H9 (cell line): ENCODE measurements at regions not wholly inside any gene's neighbourhood (a gene's known extent, or its start where the extent isn't known, plus 50 kb on each side); places are given as distances from the start of the nearest gene placed in this dataset.

Source experiments
- DNase-seq: peaks from one replicate; pipeline ENCODE4 v3.0.0-alpha.2; 2017
- H2AFZ ChIP-seq: one replicate; pipeline ENCODE4 v1.6.1; 2013; ENCODE audit warnings: mild to moderate bottlenecking, low read length, control low read depth, moderate library complexity
- H2AK5ac ChIP-seq: 2 replicates; pipeline ENCODE4 v1.6.1; 2013; ENCODE audit warnings: low read length, control low read depth, mixed read lengths; ENCODE audit not compliant: insufficient read length
- H2BK120ac ChIP-seq: one replicate; pipeline ENCODE4 v1.6.1; 2013; ENCODE audit warnings: low read depth, mild to moderate bottlenecking, low read length, control low read depth, inconsistent platforms; ENCODE audit not compliant: poor library complexity, severe bottlenecking
- H2BK12ac ChIP-seq: 2 replicates; pipeline ENCODE4 v1.6.1; 2013; ENCODE audit warnings: low read length, control low read depth, mixed read lengths, low read depth; ENCODE audit not compliant: insufficient read length
- H2BK15ac ChIP-seq: 2 replicates; pipeline ENCODE4 v1.6.1; 2013; ENCODE audit warnings: low read depth, low read length, control low read depth
- H2BK20ac ChIP-seq: one replicate; pipeline ENCODE4 v1.6.1; 2013; ENCODE audit warnings: low read depth, mild to moderate bottlenecking, low read length, control low read depth, inconsistent platforms; ENCODE audit not compliant: poor library complexity, severe bottlenecking
- H2BK5ac ChIP-seq: 2 replicates; pipeline ENCODE4 v1.6.1; 2013; ENCODE audit warnings: low read length, control low read depth, mixed read lengths; ENCODE audit not compliant: insufficient read length
- H3K14ac ChIP-seq: 2 replicates; pipeline ENCODE4 v1.6.1; 2013; ENCODE audit warnings: low read length, control low read depth; ENCODE audit not compliant: insufficient read depth
- H3K18ac ChIP-seq: 2 replicates; pipeline ENCODE4 v1.6.1; 2013; ENCODE audit warnings: low read depth, mild to moderate bottlenecking, mixed read lengths, low read length, control low read depth; ENCODE audit not compliant: insufficient read length
- H3K23ac ChIP-seq: 2 replicates; pipeline ENCODE4 v1.6.1; 2013; ENCODE audit warnings: low read length, control low read depth, mixed read lengths, low read depth; ENCODE audit not compliant: insufficient read length
- H3K23me2 ChIP-seq: 2 replicates; pipeline ENCODE4 v1.6.1; 2013; ENCODE audit warnings: low read depth, mild to moderate bottlenecking, mixed read lengths, low read length, control low read depth; ENCODE audit not compliant: insufficient read length, poor library complexity, severe bottlenecking
- H3K27ac ChIP-seq: 2 replicates; pipeline ENCODE4 v1.5.1; 2013; ENCODE audit warnings: low read length, control low read depth, mixed read lengths, low read depth; ENCODE audit not compliant: insufficient read length
- H3K27me3 ChIP-seq: 2 replicates; pipeline ENCODE4 v1.6.1; 2013; ENCODE audit warnings: low read length, control low read depth, inconsistent platforms; ENCODE audit not compliant: insufficient read depth
- H3K4ac ChIP-seq: 2 replicates; pipeline ENCODE4 v1.6.1; 2013; ENCODE audit warnings: low read depth, mild to moderate bottlenecking, control low read depth, inconsistent platforms, low read length, moderate library complexity
- H3K4me1 ChIP-seq: 2 replicates; pipeline ENCODE4 v1.6.1; 2013; ENCODE audit warnings: low read length, control low read depth, inconsistent platforms; ENCODE audit not compliant: insufficient read depth
- H3K4me2 ChIP-seq: 2 replicates; pipeline ENCODE4 v1.6.1; 2013; ENCODE audit warnings: low read length, control low read depth, mixed read lengths; ENCODE audit not compliant: insufficient read length, insufficient read depth
- H3K56ac ChIP-seq: 2 replicates; pipeline ENCODE4 v1.6.1; 2013; ENCODE audit warnings: low read depth, mild to moderate bottlenecking, mixed read lengths, low read length, control low read depth; ENCODE audit not compliant: insufficient read length
- H3K79me1 ChIP-seq: 2 replicates; pipeline ENCODE4 v1.6.1; 2013; ENCODE audit warnings: low read depth, mild to moderate bottlenecking, moderate library complexity, low read length, control low read depth, inconsistent platforms; ENCODE audit not compliant: insufficient read depth, poor library complexity, severe bottlenecking
- H3K79me2 ChIP-seq: 2 replicates; pipeline ENCODE4 v1.6.1; 2013; ENCODE audit warnings: low read length, control low read depth, inconsistent platforms; ENCODE audit not compliant: insufficient read depth
- H3K9ac ChIP-seq: 2 replicates; pipeline ENCODE4 v1.6.1; 2013; ENCODE audit warnings: low read length, control low read depth, mixed read lengths; ENCODE audit not compliant: insufficient read length; ENCODE audit errors: extremely low read depth
- H3K9me3 ChIP-seq: one replicate; pipeline ENCODE4 v1.6.1; 2013; ENCODE audit warnings: low read depth, low read length, inconsistent platforms; ENCODE audit not compliant: control insufficient read depth
- H3T11ph ChIP-seq: one replicate; pipeline ENCODE4 v1.6.1; 2013; ENCODE audit warnings: mild to moderate bottlenecking, low read length, control low read depth, inconsistent platforms
- H4K20me1 ChIP-seq: one replicate; pipeline ENCODE4 v1.6.1; 2013; ENCODE audit not compliant: control insufficient read depth, insufficient read length, insufficient read depth
- H4K5ac ChIP-seq: 2 replicates; pipeline ENCODE4 v1.6.1; 2013; ENCODE audit warnings: low read depth, mild to moderate bottlenecking, mixed read lengths, low read length, control low read depth; ENCODE audit not compliant: insufficient read length
- H4K8ac ChIP-seq: replicated peaks from 2 replicates; pipeline ENCODE4 v1.6.1; 2013; ENCODE audit warnings: low read length, control low read depth, mixed read lengths, low read depth; ENCODE audit not compliant: insufficient read length
- H4K91ac ChIP-seq: 2 replicates; pipeline ENCODE4 v1.6.1; 2013; ENCODE audit warnings: low read depth, mild to moderate bottlenecking, moderate library complexity, mixed read lengths, low read length, control low read depth; ENCODE audit not compliant: insufficient read length
- H3K27ac Mint-ChIP-seq, 3 experiments: 2 replicates in 2 of 3; 3 replicates in 1 of 3; pipeline ENCODE4 v1.8.0; 2020 to 2021; ENCODE audit warnings: mixed read lengths in 3 of 3, mild to moderate bottlenecking in 1 of 3, moderate library complexity in 1 of 3
- H3K27me3 Mint-ChIP-seq: 2 replicates; pipeline ENCODE4 v1.8.0; 2021; ENCODE audit warnings: low read depth, mild to moderate bottlenecking, moderate library complexity, mixed read lengths
- H3K36me3 Mint-ChIP-seq, 3 experiments: 2 replicates in 2 of 3; 3 replicates in 1 of 3; pipeline ENCODE4 v1.8.0; 2020 to 2021; ENCODE audit warnings: low read depth in 3 of 3, mixed read lengths in 3 of 3; ENCODE audit not compliant: insufficient read depth in 1 of 3
- H3K4me1 Mint-ChIP-seq, 2 experiments: 2 replicates each; pipeline ENCODE4 v1.8.0; 2020; ENCODE audit warnings: mixed read lengths in 2 of 2
- H3K4me3 Mint-ChIP-seq, 2 experiments: 2 replicates in 1 of 2; 3 replicates in 1 of 2; pipeline ENCODE4 v1.8.0; 2020 to 2021; ENCODE audit warnings: mild to moderate bottlenecking in 2 of 2, mixed read lengths in 2 of 2, moderate library complexity in 1 of 2
- H3K9me3 Mint-ChIP-seq, 2 experiments: 2 replicates in 1 of 2; 3 replicates in 1 of 2; pipeline ENCODE4 v1.8.0; 2020; ENCODE audit warnings: mild to moderate bottlenecking in 2 of 2, mixed read lengths in 2 of 2, moderate library complexity in 1 of 2
- WGBS: extraction: QIAGEN DNeasy Blood & Tissue Kit; methylation state at CpG from one replicate; pipeline ENCODE4 v1.1.7; 2013; ENCODE audit warnings: missing lambda C conversion rate, low lambda C conversion rate, mixed read lengths; ENCODE audit not compliant: insufficient read length; ENCODE audit errors: extremely low coverage; 5-methylcytosine and 5-hydroxymethylcytosine counted together
- TF ChIP-seq, protein P1 (sequence below): fragments of 200-600 bp; sonication (generic); conservative IDR thresholded peaks from 3 replicates; pipeline ENCODE4 v1.8.0; 2021; ENCODE audit warnings: antibody characterized with exemption, mild to moderate bottlenecking

DNA sequence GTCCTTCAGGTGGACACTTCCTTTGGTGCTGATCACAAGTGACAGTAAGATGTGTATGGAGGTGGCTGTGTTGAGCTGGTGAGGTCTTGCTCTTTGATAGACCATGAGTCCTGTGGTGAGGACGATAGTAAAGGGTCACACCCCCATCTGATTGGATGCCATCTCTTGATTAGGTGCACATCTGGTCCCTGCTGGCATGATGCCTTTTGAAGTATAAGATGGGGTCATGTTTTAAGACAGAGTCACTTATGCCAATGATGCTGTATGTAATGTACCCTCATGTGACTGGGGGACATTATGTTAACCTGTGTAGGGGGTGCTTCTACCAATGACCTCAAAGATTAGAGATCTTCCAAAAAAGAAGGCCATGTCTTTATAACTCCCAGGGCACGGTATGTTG, 644.6 kb downstream of the ACTR3B start:
- Histone ChIP-seq H3K4ac (no peak overlapping the region), H2BK15ac (no peak overlapping the region), H2BK120ac (no peak overlapping the region), H3K14ac (no peak overlapping the region), H2AK5ac (no peak overlapping the region), H4K91ac (no peak overlapping the region), H3K27me3 (no peaks in the 10 kb centered on the region), H3K23me2 (no peaks in the 10 kb centered on the region), H4K20me1 (no peaks in the 10 kb centered on the region), H3K9ac (no peak overlapping the region), H2AFZ (no peak overlapping the region), H3K27ac (no peak overlapping the region), H3K4me1 (no peaks in the 10 kb centered on the region), H3K18ac (no peak overlapping the region), H3K4me2 (no peak overlapping the region), H3K9me3 (peaks cover 9% of the 10 kb centered on the region), H3K56ac (no peak overlapping the region), H3K79me1 (no peaks in the 10 kb centered on the region), H2BK12ac (no peak overlapping the region), H3T11ph (no peak overlapping the region), H3K79me2 (no peaks in the 10 kb centered on the region), H4K8ac (no peak overlapping the region), H2BK20ac (no peak overlapping the region), H2BK5ac (no peak overlapping the region), H4K5ac (no peak overlapping the region), H3K23ac (no peak overlapping the region)
- H3K4me1 Mint-ChIP-seq, result no peaks in the 10 kb centered on the region
- H3K27ac Mint-ChIP-seq, result no peak overlapping the region
- H3K36me3 Mint-ChIP-seq, result peaks cover 11 to 39% (median 22%) of the 10 kb centered on the region in 3 experiments
- WGBS, result no CpG with 5 or more reads among the region's 2 CpGs
- DNase-seq, result no peak
- TF ChIP-seq, protein P1, sequence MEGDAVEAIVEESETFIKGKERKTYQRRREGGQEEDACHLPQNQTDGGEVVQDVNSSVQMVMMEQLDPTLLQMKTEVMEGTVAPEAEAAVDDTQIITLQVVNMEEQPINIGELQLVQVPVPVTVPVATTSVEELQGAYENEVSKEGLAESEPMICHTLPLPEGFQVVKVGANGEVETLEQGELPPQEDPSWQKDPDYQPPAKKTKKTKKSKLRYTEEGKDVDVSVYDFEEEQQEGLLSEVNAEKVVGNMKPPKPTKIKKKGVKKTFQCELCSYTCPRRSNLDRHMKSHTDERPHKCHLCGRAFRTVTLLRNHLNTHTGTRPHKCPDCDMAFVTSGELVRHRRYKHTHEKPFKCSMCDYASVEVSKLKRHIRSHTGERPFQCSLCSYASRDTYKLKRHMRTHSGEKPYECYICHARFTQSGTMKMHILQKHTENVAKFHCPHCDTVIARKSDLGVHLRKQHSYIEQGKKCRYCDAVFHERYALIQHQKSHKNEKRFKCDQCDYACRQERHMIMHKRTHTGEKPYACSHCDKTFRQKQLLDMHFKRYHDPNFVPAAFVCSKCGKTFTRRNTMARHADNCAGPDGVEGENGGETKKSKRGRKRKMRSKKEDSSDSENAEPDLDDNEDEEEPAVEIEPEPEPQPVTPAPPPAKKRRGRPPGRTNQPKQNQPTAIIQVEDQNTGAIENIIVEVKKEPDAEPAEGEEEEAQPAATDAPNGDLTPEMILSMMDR, result no peak
- H3K9me3 Mint-ChIP-seq, result peaks cover 95% of the 10 kb centered on the region in 2 experiments
- no peak overlapping the region for H3K4me3 Mint-ChIP-seq
- H3K27me3 Mint-ChIP-seq, result peaks cover 4% of the 10 kb centered on the region
